ENCODE measurements at regions not wholly inside any gene's neighbourhood (a gene's known extent, or its start where the extent isn't known, plus 50 kb on each side); places are given as distances from the start of the nearest gene placed in this dataset.
"Not testable (repeated sequence)": the region's sequence is repeated elsewhere in the genome, so short reads cannot be mapped to it uniquely, and the experiment has no call there.

DNA sequence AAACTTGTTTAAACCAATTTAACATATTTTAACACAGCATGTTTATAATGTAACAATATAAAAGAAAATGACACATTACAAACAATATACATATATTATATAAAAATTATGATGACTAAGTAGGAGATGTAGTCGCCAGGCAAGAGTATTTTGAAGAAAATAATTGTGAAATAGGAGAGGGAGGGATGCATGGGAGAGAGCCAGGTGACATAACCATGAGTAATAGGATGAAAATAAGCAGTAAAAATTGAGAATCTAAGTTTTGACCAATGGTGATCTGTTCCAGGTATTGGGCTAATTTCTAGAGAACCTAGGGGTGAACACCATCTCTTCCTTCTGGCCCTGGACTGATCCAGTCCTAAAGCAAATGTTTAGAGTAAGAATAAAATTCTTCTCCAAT is 315.2 kb upstream of the G2E3 start:
- no peak for DNase-seq
- Histone ChIP-seq H3K56ac (ENCODE audit: insufficient read length, low read depth, low read length) (no peak overlapping the region), H2AK5ac (ENCODE audit: insufficient read length, low read length) (no peak overlapping the region), H3K4me2 (ENCODE audit: insufficient read depth, insufficient read length, low read length) (no peak overlapping the region), H2BK12ac (ENCODE audit: insufficient read length, low read depth, low read length) (no peak overlapping the region), H4K91ac (ENCODE audit: insufficient read length, low read depth, low read length) (no peak overlapping the region), H4K8ac (replicated peaks; ENCODE audit: insufficient read length, low read depth, low read length) (no peak overlapping the region), H3K9ac (ENCODE audit: extremely low read depth, insufficient read length, low read length) (no peak overlapping the region), H4K20me1 (ENCODE audit: control insufficient read depth, insufficient read depth, insufficient read length) (no peaks in the 10 kb centered on the region), H4K5ac (ENCODE audit: insufficient read length, low read depth, low read length) (no peak overlapping the region), H2BK5ac (ENCODE audit: insufficient read length, low read length) (no peak overlapping the region), H2AFZ (ENCODE audit: low read length) (no peak overlapping the region), H3K27me3 (ENCODE audit: insufficient read depth, low read length) (no peaks in the 10 kb centered on the region), H3K27ac (ENCODE audit: insufficient read length, low read depth, low read length) (no peak overlapping the region), H2BK15ac (ENCODE audit: low read depth, low read length) (no peak overlapping the region), H3K79me2 (ENCODE audit: insufficient read depth, low read length) (no peaks in the 10 kb centered on the region), H3K14ac (ENCODE audit: insufficient read depth, low read length) (no peak overlapping the region), H3K18ac (ENCODE audit: insufficient read length, low read depth, low read length) (no peak overlapping the region), H2BK120ac (ENCODE audit: low read depth, low read length, poor library complexity, severe bottlenecking) (no peak overlapping the region), H3K4me1 (ENCODE audit: insufficient read depth, low read length) (no peaks in the 10 kb centered on the region; the same call in 1 of the 2 replicates), H3K4ac (ENCODE audit: low read depth, low read length) (no peak overlapping the region), H3K9me3 (ENCODE audit: control insufficient read depth, low read depth, low read length) (no peaks in the 10 kb centered on the region), H3K79me1 (ENCODE audit: insufficient read depth, low read depth, low read length, poor library complexity, severe bottlenecking) (no peaks in the 10 kb centered on the region), H3K23ac (ENCODE audit: insufficient read length, low read depth, low read length) (no peak overlapping the region), H3T11ph (ENCODE audit: low read length) (no peak overlapping the region), H2BK20ac (ENCODE audit: low read depth, low read length, poor library complexity, severe bottlenecking) (no peak overlapping the region), H3K23me2 (ENCODE audit: insufficient read length, low read depth, low read length, poor library complexity, severe bottlenecking) (no peaks in the 10 kb centered on the region)
- no peaks in the 10 kb centered on the region for H3K27me3 Mint-ChIP-seq (ENCODE audit: low read depth)
- H3K9me3 Mint-ChIP-seq, result no peaks in the 10 kb centered on the region; a peak in 1 of 5 replicates
- peaks cover 17 to 25% of the 10 kb centered on the region in 2 experiments for H3K4me1 Mint-ChIP-seq
- H3K4me3 Mint-ChIP-seq, result no peak overlapping the region
- TF ChIP-seq, protein P1, sequence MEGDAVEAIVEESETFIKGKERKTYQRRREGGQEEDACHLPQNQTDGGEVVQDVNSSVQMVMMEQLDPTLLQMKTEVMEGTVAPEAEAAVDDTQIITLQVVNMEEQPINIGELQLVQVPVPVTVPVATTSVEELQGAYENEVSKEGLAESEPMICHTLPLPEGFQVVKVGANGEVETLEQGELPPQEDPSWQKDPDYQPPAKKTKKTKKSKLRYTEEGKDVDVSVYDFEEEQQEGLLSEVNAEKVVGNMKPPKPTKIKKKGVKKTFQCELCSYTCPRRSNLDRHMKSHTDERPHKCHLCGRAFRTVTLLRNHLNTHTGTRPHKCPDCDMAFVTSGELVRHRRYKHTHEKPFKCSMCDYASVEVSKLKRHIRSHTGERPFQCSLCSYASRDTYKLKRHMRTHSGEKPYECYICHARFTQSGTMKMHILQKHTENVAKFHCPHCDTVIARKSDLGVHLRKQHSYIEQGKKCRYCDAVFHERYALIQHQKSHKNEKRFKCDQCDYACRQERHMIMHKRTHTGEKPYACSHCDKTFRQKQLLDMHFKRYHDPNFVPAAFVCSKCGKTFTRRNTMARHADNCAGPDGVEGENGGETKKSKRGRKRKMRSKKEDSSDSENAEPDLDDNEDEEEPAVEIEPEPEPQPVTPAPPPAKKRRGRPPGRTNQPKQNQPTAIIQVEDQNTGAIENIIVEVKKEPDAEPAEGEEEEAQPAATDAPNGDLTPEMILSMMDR (conservative IDR thresholded peaks at IDR 0.05), result no peak
- no CpG with 5 or more reads among the region's 1 CpG for WGBS (ENCODE audit: extremely low coverage, insufficient read length, low lambda C conversion rate)
- H3K36me3 Mint-ChIP-seq (ENCODE audit: insufficient read depth in 1 of 3, low read depth in 3 of 3), result no peaks in the 10 kb centered on the region
- no peak overlapping the region for H3K27ac Mint-ChIP-seq

GRCh38 chr14:30244348-30244747 is 314.6 kb upstream of the G2E3 start:
- not testable (repeated sequence) for DNase-seq; H3K27me3 Mint-ChIP-seq (ENCODE audit: low read depth); H3K4me2 ChIP-seq (ENCODE audit: insufficient read depth, insufficient read length, low read length); H3K23me2 ChIP-seq (ENCODE audit: insufficient read length, low read depth, low read length, poor library complexity, severe bottlenecking); H3K56ac ChIP-seq (ENCODE audit: insufficient read length, low read depth, low read length); H2BK120ac ChIP-seq (ENCODE audit: low read depth, low read length, poor library complexity, severe bottlenecking); H2BK15ac ChIP-seq (ENCODE audit: low read depth, low read length); H4K8ac ChIP-seq (replicated peaks; ENCODE audit: insufficient read length, low read depth, low read length); H2AK5ac ChIP-seq (ENCODE audit: insufficient read length, low read length); H2BK5ac ChIP-seq (ENCODE audit: insufficient read length, low read length); H4K5ac ChIP-seq (ENCODE audit: insufficient read length, low read depth, low read length); H3K9ac ChIP-seq (ENCODE audit: extremely low read depth, insufficient read length, low read length); H3K4me1 ChIP-seq (ENCODE audit: insufficient read depth, low read length); H3K4ac ChIP-seq (ENCODE audit: low read depth, low read length); H3K79me2 ChIP-seq (ENCODE audit: insufficient read depth, low read length); H4K20me1 ChIP-seq (ENCODE audit: control insufficient read depth, insufficient read depth, insufficient read length); H3K9me3 Mint-ChIP-seq; H3K9me3 ChIP-seq (ENCODE audit: control insufficient read depth, low read depth, low read length); H2BK20ac ChIP-seq (ENCODE audit: low read depth, low read length, poor library complexity, severe bottlenecking); H3K14ac ChIP-seq (ENCODE audit: insufficient read depth, low read length); H3K27ac ChIP-seq (ENCODE audit: insufficient read length, low read depth, low read length); H3K36me3 Mint-ChIP-seq (ENCODE audit: insufficient read depth in 1 of 3, low read depth in 3 of 3); H2BK12ac ChIP-seq (ENCODE audit: insufficient read length, low read depth, low read length); H4K91ac ChIP-seq (ENCODE audit: insufficient read length, low read depth, low read length); H3K23ac ChIP-seq (ENCODE audit: insufficient read length, low read depth, low read length); H3T11ph ChIP-seq (ENCODE audit: low read length); H3K27me3 ChIP-seq (ENCODE audit: insufficient read depth, low read length); H3K18ac ChIP-seq (ENCODE audit: insufficient read length, low read depth, low read length); H3K4me3 Mint-ChIP-seq; H3K79me1 ChIP-seq (ENCODE audit: insufficient read depth, low read depth, low read length, poor library complexity, severe bottlenecking); H2AFZ ChIP-seq (ENCODE audit: low read length)
- no CpG with 5 or more reads among the region's 4 CpGs for WGBS (ENCODE audit: extremely low coverage, insufficient read length, low lambda C conversion rate)
- Mint-ChIP-seq H3K4me1 (peaks cover 12 to 20% of the 10 kb centered on the region in 2 experiments), H3K27ac (peak overlapping the region in 1 of 3 experiments; percentile 35; a peak in 1 of 7 replicates)

Measured in H9 (cell line).